Thoracic aorta (tissue), 2 donors: ENCODE measurements at regions not wholly inside any gene's neighbourhood (a gene's known extent, or its start where the extent isn't known, plus 50 kb on each side); places are given as distances from the start of the nearest gene placed in this dataset.

ENCODE experiments used
- ATAC-seq: fragments of 150-250 bp; one replicate; pipeline ENCODE4 v1.8.0; 2017; ENCODE audit warnings: low read depth; ENCODE audit not compliant: insufficient number of reproducible peaks, low FRiP score
- DNase-seq: peaks from one replicate; pipeline ENCODE4 v3.0.0-alpha.2; 2020; ENCODE audit warnings: low spot score
- H3K27ac ChIP-seq, 2 donors: fragments of 200-600 bp; sonication (generic); 1 replicate in 1 of 2; 2 replicates in 1 of 2; pipeline ENCODE4 v1.5.1; 2016; ENCODE audit warnings: mild to moderate bottlenecking in 2 of 2, moderate library complexity in 2 of 2
- H3K27me3 ChIP-seq: fragments of 200-600 bp; sonication (generic); replicated peaks from 2 replicates; pipeline ENCODE4 v1.6.0; 2016; ENCODE audit warnings: mild to moderate bottlenecking; ENCODE audit not compliant: insufficient read depth
- H3K36me3 ChIP-seq: fragments of 200-600 bp; sonication (generic); one replicate; pipeline ENCODE4 v1.5.1; 2016
- H3K4me1 ChIP-seq, 2 donors: fragments of 200-600 bp; sonication (generic); 1 replicate in 1 of 2; 2 replicates in 1 of 2; pipeline versions ENCODE4 v1.5.1 to v1.6.0; 2016; ENCODE audit warnings: low read depth in 2 of 2, mild to moderate bottlenecking in 1 of 2; ENCODE audit not compliant: control insufficient read depth in 1 of 2
- H3K4me3 ChIP-seq: fragments of 200-600 bp; sonication (generic); 2 replicates; pipeline ENCODE4 v1.5.1; 2016; ENCODE audit warnings: mild to moderate bottlenecking
- H3K9me3 ChIP-seq: fragments of 200-600 bp; sonication (generic); 2 replicates; pipeline ENCODE4 v1.5.1; 2016
- TF ChIP-seq, protein P1 (sequence below): fragments of 200-600 bp; sonication (generic); IDR thresholded peaks from one replicate; pipeline ENCODE4 v1.5.1; 2019; ENCODE audit warnings: antibody characterized with exemption

- no peak overlapping the region for H3K27ac ChIP-seq
- H3K4me3 ChIP-seq: no peak overlapping the region
- ATAC-seq: no peak
- TF ChIP-seq, protein P1, sequence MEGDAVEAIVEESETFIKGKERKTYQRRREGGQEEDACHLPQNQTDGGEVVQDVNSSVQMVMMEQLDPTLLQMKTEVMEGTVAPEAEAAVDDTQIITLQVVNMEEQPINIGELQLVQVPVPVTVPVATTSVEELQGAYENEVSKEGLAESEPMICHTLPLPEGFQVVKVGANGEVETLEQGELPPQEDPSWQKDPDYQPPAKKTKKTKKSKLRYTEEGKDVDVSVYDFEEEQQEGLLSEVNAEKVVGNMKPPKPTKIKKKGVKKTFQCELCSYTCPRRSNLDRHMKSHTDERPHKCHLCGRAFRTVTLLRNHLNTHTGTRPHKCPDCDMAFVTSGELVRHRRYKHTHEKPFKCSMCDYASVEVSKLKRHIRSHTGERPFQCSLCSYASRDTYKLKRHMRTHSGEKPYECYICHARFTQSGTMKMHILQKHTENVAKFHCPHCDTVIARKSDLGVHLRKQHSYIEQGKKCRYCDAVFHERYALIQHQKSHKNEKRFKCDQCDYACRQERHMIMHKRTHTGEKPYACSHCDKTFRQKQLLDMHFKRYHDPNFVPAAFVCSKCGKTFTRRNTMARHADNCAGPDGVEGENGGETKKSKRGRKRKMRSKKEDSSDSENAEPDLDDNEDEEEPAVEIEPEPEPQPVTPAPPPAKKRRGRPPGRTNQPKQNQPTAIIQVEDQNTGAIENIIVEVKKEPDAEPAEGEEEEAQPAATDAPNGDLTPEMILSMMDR: no peak
- H3K36me3 ChIP-seq: no peaks in the 10 kb centered on the region
- H3K9me3 ChIP-seq: no peaks in the 10 kb centered on the region
- no peaks in the 10 kb centered on the region for H3K27me3 ChIP-seq
- DNase-seq: no peak
- H3K4me1 ChIP-seq: no peaks in the 10 kb centered on the region
Measured at GRCh38 chr15:47650564-47650963, 66.7 kb upstream of the SEMA6D start.

- TF ChIP-seq, protein P1: no peak
- ATAC-seq: no peak
- Histone ChIP-seq H3K36me3 (no peaks in the 10 kb centered on the region), H3K4me3 (no peak overlapping the region), H3K27ac (no peak overlapping the region), H3K9me3 (no peaks in the 10 kb centered on the region), H3K4me1 (no peaks in the 10 kb centered on the region), H3K27me3 (no peaks in the 10 kb centered on the region)
- no peak for DNase-seq
Measured at GRCh38 chr15:47652328-47652727, 65.0 kb upstream of the SEMA6D start.

DNA sequence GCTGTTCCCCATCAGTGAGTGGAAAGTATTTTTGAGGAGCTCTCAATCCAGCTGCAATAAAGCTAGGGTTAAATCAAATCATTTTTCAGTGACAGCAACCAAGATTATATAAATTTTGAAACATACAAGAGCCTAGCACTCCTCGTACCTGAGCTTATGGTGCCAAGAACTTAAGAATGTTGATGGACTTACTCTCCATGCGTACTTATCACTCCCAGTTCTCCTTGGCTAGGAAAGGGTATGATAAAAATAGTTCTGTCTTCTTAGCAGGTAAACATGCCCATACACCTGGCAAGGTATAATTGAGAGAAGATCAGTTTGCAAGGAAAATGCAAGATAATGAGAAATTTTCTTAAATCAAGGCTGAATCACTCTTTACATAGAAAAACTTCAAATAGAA, 64.5 kb upstream of the SEMA6D start:
- H3K9me3 ChIP-seq: no peaks in the 10 kb centered on the region
- H3K4me1 ChIP-seq: no peaks in the 10 kb centered on the region
- no peak overlapping the region for H3K4me3 ChIP-seq
- no peak overlapping the region for H3K27ac ChIP-seq
- TF ChIP-seq, protein P1: no peak
- ATAC-seq: no peak
- no peaks in the 10 kb centered on the region for H3K27me3 ChIP-seq
- no peak for DNase-seq
- H3K36me3 ChIP-seq: no peaks in the 10 kb centered on the region

DNA sequence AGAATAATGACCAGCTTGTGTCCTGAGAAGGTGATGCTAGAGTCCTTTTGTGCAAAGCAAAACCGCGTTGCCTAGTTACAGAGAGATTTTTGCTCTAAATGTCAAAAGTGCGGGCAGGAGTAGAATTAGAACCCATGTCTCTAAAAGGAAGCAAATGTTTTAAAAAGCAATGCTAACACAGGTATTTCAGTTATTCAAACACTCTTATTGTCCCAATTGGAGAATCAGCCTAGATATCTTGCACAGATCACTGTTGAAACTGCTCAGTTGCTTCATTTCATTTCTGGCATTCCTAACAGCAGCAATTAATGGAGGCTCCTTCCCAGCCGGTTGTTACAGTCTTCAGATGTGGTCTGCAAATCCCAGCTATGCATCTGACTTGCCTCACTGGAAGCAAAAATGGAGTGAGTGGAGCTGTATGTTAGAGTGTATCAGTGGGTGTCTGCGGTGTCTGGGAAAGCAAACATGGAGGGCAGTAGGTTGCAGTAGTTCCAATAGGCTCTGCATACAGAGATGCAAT, 55.6 kb upstream of the SEMA6D start:
- no peak overlapping the region for H3K4me3 ChIP-seq
- no peaks in the 10 kb centered on the region for H3K4me1 ChIP-seq
- no peak for ATAC-seq
- TF ChIP-seq, protein P1: no peak
- no peaks in the 10 kb centered on the region for H3K36me3 ChIP-seq
- no peaks in the 10 kb centered on the region for H3K27me3 ChIP-seq
- no peak overlapping the region for H3K27ac ChIP-seq
- no peaks in the 10 kb centered on the region for H3K9me3 ChIP-seq
- no peak for DNase-seq

DNA sequence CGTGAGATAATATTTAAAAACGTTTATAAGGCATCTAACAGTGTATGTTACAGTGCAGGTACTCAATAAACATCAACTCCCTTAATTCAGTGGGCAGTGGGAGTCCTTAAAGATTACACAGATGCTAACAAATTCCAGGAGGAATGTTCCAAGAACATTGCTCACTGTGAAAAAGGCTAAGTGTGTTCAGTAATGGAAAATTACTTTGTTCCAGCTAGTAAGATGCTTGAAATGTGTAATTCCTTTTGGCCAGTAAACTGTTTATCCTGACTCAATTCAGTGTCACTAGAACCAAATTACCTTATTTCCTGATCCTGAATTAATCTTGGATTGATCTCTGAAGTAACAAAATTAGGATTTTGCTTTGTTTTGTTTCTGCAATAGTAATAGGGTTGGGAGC, 54.2 kb upstream of the SEMA6D start:
- Histone ChIP-seq H3K4me3 (no peak overlapping the region), H3K9me3 (no peaks in the 10 kb centered on the region), H3K27me3 (no peaks in the 10 kb centered on the region), H3K27ac (no peak overlapping the region), H3K36me3 (no peaks in the 10 kb centered on the region), H3K4me1 (no peaks in the 10 kb centered on the region)
- TF ChIP-seq, protein P1: no peak
- no peak for ATAC-seq
- DNase-seq: no peak
